ENCODE measurements at regions not wholly inside any gene's neighbourhood (a gene's known extent, or its start where the extent isn't known, plus 50 kb on each side); places are given as distances from the start of the nearest gene placed in this dataset.

DNA sequence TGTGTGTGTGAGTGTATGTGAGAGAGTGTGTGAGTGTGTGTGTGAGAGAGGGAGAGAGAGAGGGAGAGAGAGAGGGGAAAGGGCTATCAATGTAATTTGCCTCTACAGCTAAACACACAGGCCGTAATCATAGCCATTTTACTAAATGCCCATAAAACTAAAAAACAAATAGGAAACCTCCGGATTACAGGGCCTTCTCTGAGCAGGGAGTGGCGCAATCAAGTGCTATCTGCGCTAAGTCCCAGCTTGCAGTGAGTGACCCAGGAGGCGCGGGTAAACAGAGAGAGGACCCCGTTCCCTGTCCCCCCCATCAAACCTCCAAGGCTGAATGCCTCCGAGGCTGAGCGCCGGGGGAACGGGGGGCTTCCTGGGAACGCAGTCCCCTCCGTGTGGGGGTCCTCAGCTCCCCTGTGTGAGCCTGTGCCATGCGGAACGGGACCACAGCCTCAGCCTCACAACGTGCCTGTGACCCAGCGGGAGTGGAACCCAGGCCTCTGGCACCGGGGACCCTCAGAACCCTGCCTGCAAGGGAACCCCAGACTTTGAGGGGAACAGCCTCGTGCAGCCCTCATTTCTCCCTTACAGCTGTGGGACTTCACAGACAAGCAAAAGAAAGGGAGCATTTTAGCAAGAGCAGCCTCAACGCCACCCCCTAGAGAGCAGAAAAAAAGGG, 54.7 kb upstream of the ID2 start:
- Histone ChIP-seq H3K4me3 (ENCODE audit: low read length) (no peak overlapping the region), H3K36me3 (ENCODE audit: control insufficient read depth, low read length) (no peaks in the 10 kb centered on the region), H3K27me3 (ENCODE audit: control insufficient read depth, low read length) (no peaks in the 10 kb centered on the region), H4K20me1 (ENCODE audit: control insufficient read depth, insufficient read depth, low read depth, low read length) (no peaks in the 10 kb centered on the region), H3K4me1 (ENCODE audit: control insufficient read depth, low read length) (peaks cover 51% of the 10 kb centered on the region), H3K9me3 (ENCODE audit: control insufficient read depth, insufficient read depth, low read length) (no peaks in the 10 kb centered on the region), H3K79me2 (ENCODE audit: control insufficient read depth, low read length) (peaks cover 7% of the 10 kb centered on the region; the same call in 1 of the 2 replicates), H3K9me2 (replicated peaks; ENCODE audit: control insufficient read depth, low read length) (no peaks in the 10 kb centered on the region), H3K27ac (ENCODE audit: low read depth, low read length) (no peak overlapping the region), H3F3A (ENCODE audit: control insufficient read depth, insufficient read depth) (peaks cover 10% of the 10 kb centered on the region), H3K4me2 (ENCODE audit: low read length) (no peak overlapping the region)
- TF ChIP-seq, protein P1, sequence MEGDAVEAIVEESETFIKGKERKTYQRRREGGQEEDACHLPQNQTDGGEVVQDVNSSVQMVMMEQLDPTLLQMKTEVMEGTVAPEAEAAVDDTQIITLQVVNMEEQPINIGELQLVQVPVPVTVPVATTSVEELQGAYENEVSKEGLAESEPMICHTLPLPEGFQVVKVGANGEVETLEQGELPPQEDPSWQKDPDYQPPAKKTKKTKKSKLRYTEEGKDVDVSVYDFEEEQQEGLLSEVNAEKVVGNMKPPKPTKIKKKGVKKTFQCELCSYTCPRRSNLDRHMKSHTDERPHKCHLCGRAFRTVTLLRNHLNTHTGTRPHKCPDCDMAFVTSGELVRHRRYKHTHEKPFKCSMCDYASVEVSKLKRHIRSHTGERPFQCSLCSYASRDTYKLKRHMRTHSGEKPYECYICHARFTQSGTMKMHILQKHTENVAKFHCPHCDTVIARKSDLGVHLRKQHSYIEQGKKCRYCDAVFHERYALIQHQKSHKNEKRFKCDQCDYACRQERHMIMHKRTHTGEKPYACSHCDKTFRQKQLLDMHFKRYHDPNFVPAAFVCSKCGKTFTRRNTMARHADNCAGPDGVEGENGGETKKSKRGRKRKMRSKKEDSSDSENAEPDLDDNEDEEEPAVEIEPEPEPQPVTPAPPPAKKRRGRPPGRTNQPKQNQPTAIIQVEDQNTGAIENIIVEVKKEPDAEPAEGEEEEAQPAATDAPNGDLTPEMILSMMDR (IDR thresholded peaks at IDR 0.05; ENCODE audit: low read depth, low read length, poor library complexity, severe bottlenecking), result peak; percentile 33
- no peak for TF ChIP-seq EZH2phosphoT487 (IDR thresholded peaks at IDR 0.05; ENCODE audit: borderline replicate concordance, low read length)

DNA sequence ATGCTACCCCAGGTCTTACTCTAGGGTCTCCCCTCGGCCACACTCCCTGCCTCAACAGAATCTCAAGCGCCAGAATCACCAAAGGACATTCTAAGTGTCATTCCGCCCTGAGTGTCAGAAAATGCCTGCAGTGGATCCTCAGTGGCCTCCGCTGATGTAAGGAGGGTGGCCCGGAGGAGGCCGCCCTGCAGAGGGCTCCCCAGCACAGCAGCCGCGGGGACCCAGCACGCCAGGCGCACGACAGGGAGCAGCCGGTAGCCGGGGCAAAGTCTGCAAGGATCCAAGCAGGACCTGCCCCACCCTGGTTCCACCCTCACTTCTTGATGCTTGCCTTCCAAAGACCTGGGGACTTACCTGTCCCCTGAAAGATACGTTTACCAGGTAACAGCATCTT, 54.2 kb upstream of the ID2 start:
- no peaks in the 10 kb centered on the region for H4K20me1 ChIP-seq (ENCODE audit: control insufficient read depth, insufficient read depth, low read depth, low read length)
- TF ChIP-seq, protein P1 (IDR thresholded peaks at IDR 0.05; ENCODE audit: low read depth, low read length, poor library complexity, severe bottlenecking), result no peak
- TF ChIP-seq EZH2phosphoT487 (IDR thresholded peaks at IDR 0.05; ENCODE audit: borderline replicate concordance, low read length), result no peak
- no peaks in the 10 kb centered on the region for H3K36me3 ChIP-seq (ENCODE audit: control insufficient read depth, low read length)
- H3K9me2 ChIP-seq (replicated peaks; ENCODE audit: control insufficient read depth, low read length), result no peaks in the 10 kb centered on the region
- no peak overlapping the region for H3K27ac ChIP-seq (ENCODE audit: low read depth, low read length)
- peaks cover 10% of the 10 kb centered on the region for H3F3A ChIP-seq (ENCODE audit: control insufficient read depth, insufficient read depth)
- H3K4me2 ChIP-seq (ENCODE audit: low read length), result peak overlapping the region; percentile 64
- no peaks in the 10 kb centered on the region for H3K9me3 ChIP-seq (ENCODE audit: control insufficient read depth, insufficient read depth, low read length)
- peaks cover 7% of the 10 kb centered on the region; the same call in 1 of the 2 replicates for H3K79me2 ChIP-seq (ENCODE audit: control insufficient read depth, low read length)
- H3K4me3 ChIP-seq (ENCODE audit: low read length), result no peak overlapping the region
- H3K27me3 ChIP-seq (ENCODE audit: control insufficient read depth, low read length), result no peaks in the 10 kb centered on the region
- H3K4me1 ChIP-seq (ENCODE audit: control insufficient read depth, low read length), result peaks cover 53% of the 10 kb centered on the region

DNA sequence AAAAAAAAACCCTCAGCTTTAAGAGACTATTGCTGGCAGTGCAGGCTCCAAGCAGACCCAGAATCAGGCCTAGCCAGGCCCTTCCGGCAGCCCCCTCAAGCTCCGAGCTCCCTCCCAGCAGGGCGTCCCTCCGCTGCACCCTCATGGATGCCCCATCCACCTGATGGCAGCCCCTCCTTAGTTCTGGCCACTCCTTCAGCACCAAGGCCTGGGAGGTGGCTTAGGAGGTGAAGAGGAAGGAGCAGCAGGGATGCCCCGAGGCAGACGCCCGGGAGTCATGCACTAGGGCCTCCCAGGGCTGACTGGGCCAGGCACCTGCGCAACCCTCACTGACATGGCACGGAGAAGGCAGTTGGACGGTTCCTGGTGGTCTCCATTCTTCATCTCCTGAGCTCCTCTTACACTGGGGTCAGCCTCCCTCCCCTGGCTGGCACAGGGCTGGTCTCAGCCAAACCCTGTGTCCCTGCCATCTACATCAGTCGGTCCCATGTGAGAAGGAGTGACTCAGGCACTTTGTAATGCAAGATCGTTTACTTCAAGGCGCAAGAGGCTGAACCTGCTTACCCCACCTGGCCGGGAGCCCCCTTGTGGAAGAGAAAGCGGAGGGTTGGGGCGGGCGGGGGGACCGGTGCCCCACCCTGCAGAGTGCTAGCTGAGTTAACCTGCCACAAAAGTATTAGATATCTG, 53.5 kb upstream of the ID2 start:
- H4K20me1 ChIP-seq (ENCODE audit: control insufficient read depth, insufficient read depth, low read depth, low read length), result no peaks in the 10 kb centered on the region
- TF ChIP-seq, protein P1 (IDR thresholded peaks at IDR 0.05; ENCODE audit: low read depth, low read length, poor library complexity, severe bottlenecking), result peak; percentile 74
- TF ChIP-seq EZH2phosphoT487 (IDR thresholded peaks at IDR 0.05; ENCODE audit: borderline replicate concordance, low read length), result no peak
- peaks cover 7% of the 10 kb centered on the region; the same call in 1 of the 2 replicates for H3K79me2 ChIP-seq (ENCODE audit: control insufficient read depth, low read length)
- H3K27me3 ChIP-seq (ENCODE audit: control insufficient read depth, low read length), result no peaks in the 10 kb centered on the region
- H3K4me1 ChIP-seq (ENCODE audit: control insufficient read depth, low read length), result peaks cover 59% of the 10 kb centered on the region
- H3F3A ChIP-seq (ENCODE audit: control insufficient read depth, insufficient read depth), result peaks cover 10% of the 10 kb centered on the region
- H3K4me3 ChIP-seq (ENCODE audit: low read length), result peak overlapping the region; percentile 46
- H3K36me3 ChIP-seq (ENCODE audit: control insufficient read depth, low read length), result no peaks in the 10 kb centered on the region
- H3K9me3 ChIP-seq (ENCODE audit: control insufficient read depth, insufficient read depth, low read length), result no peaks in the 10 kb centered on the region
- no peaks in the 10 kb centered on the region for H3K9me2 ChIP-seq (replicated peaks; ENCODE audit: control insufficient read depth, low read length)
- peak overlapping the region; percentile 64 for H3K4me2 ChIP-seq (ENCODE audit: low read length)
- H3K27ac ChIP-seq (ENCODE audit: low read depth, low read length), result peak overlapping the region; percentile 51

Data from DOHH2 (cell line).